ENCODE measurements at regions not wholly inside any gene's neighbourhood (a gene's known extent, or its start where the extent isn't known, plus 50 kb on each side); places are given as distances from the start of the nearest gene placed in this dataset.

GRCh38 chr10:133000648-133001047 lies 58.3 kb upstream of the CFAP46 start:
- intact Hi-C loops (cut with micrococcal nuclease), result no loop called here
- ChIA-PET CTCF (no interaction called here), POLR2A (no interaction called here)
- no peak for DNase-seq
- ATAC-seq, result no peak
- Mint-ChIP-seq H3K4me1 (ENCODE audit: low read depth) (no peaks in the 10 kb centered on the region), H3K9me3 (no peaks in the 10 kb centered on the region), H3K27me3 (peaks cover 5% of the 10 kb centered on the region), H3K27ac (no peak overlapping the region), H3K4me3 (no peak overlapping the region), H3K36me3 (ENCODE audit: low read depth) (no peaks in the 10 kb centered on the region)
- no peak for TF ChIP-seq CTCF (IDR thresholded peaks at IDR 0.05)

GRCh38 chr10:132997517-132998265 lies 55.3 kb upstream of the CFAP46 start:
- H3K27ac Mint-ChIP-seq, result no peak overlapping the region
- CTCF ChIA-PET, result no interaction called here
- no peak for ATAC-seq
- peaks cover 5% of the 10 kb centered on the region for H3K27me3 Mint-ChIP-seq
- DNase-seq, result no peak
- intact Hi-C loops (cut with micrococcal nuclease), result no loop called here
- TF ChIP-seq CTCF (IDR thresholded peaks at IDR 0.05), result no peak
- H3K9me3 Mint-ChIP-seq, result no peaks in the 10 kb centered on the region
- no peak overlapping the region for H3K4me3 Mint-ChIP-seq
- no peaks in the 10 kb centered on the region for H3K36me3 Mint-ChIP-seq (ENCODE audit: low read depth)
- no peaks in the 10 kb centered on the region for H3K4me1 Mint-ChIP-seq (ENCODE audit: low read depth)
- POLR2A ChIA-PET, result no interaction called here

GRCh38 chr10:132996603-132997343 lies 54.4 kb upstream of the CFAP46 start:
- Mint-ChIP-seq H3K9me3 (no peaks in the 10 kb centered on the region), H3K4me1 (ENCODE audit: low read depth) (no peaks in the 10 kb centered on the region), H3K27me3 (peaks cover 2% of the 10 kb centered on the region), H3K27ac (no peak overlapping the region), H3K4me3 (no peak overlapping the region), H3K36me3 (ENCODE audit: low read depth) (no peaks in the 10 kb centered on the region)
- ChIA-PET CTCF (no interaction called here), POLR2A (no interaction called here)
- TF ChIP-seq CTCF (IDR thresholded peaks at IDR 0.05), result no peak
- ATAC-seq (no peak), DNase-seq (no peak)
- intact Hi-C loops (cut with micrococcal nuclease), result no loop called here

GRCh38 chr10:132995909-132996602 lies 53.7 kb upstream of the CFAP46 start:
- TF ChIP-seq CTCF (IDR thresholded peaks at IDR 0.05), result no peak
- H3K4me3 Mint-ChIP-seq, result no peak overlapping the region
- H3K9me3 Mint-ChIP-seq, result no peaks in the 10 kb centered on the region
- H3K4me1 Mint-ChIP-seq (ENCODE audit: low read depth), result no peaks in the 10 kb centered on the region
- intact Hi-C loops (cut with micrococcal nuclease), result no loop called here
- no peaks in the 10 kb centered on the region for H3K36me3 Mint-ChIP-seq (ENCODE audit: low read depth)
- ChIA-PET POLR2A (no interaction called here), CTCF (no interaction called here)
- no peaks in the 10 kb centered on the region for H3K27me3 Mint-ChIP-seq
- DNase-seq (no peak), ATAC-seq (no peak)
- H3K27ac Mint-ChIP-seq, result no peak overlapping the region

GRCh38 chr10:132994811-132995210 lies 52.4 kb upstream of the CFAP46 start:
- Mint-ChIP-seq H3K27ac (no peak overlapping the region), H3K9me3 (no peaks in the 10 kb centered on the region), H3K27me3 (no peaks in the 10 kb centered on the region), H3K4me1 (ENCODE audit: low read depth) (no peaks in the 10 kb centered on the region), H3K36me3 (ENCODE audit: low read depth) (no peaks in the 10 kb centered on the region), H3K4me3 (no peak overlapping the region)
- POLR2A ChIA-PET, result no interaction called here
- intact Hi-C loops (cut with micrococcal nuclease), result no loop called here
- no peak for DNase-seq
- CTCF ChIA-PET, result no interaction called here
- TF ChIP-seq CTCF (IDR thresholded peaks at IDR 0.05), result no peak
- ATAC-seq, result no peak
